BLaER1 treated with 17β-estradiol and CSF1 and Interleukin-3, amounts not matched to agents 10 nM and 100 nM (cell line): ENCODE measurements at regions not wholly inside any gene's neighbourhood (a gene's known extent, or its start where the extent isn't known, plus 50 kb on each side); places are given as distances from the start of the nearest gene placed in this dataset.
A peak's percentile ranks its signal among the peaks of the same experiment; 100 is the strongest.

ENCODE experiments used
- H3K27ac ChIP-seq, 11 experiments: shearing (Covaris generic); formaldehyde crosslinking; 2 replicates each; pipeline ENCODE4 v1.8.1; 2022
- H3K27me3 ChIP-seq, 11 experiments: shearing (Covaris generic); formaldehyde crosslinking; 2 replicates each; pipeline ENCODE4 v1.8.1; 2022
- H3K36me3 ChIP-seq, 11 experiments: shearing (Covaris generic); formaldehyde crosslinking; 2 replicates each; pipeline ENCODE4 v1.8.1; 2022
- H3K4me1 ChIP-seq, 10 experiments: shearing (Covaris generic); formaldehyde crosslinking; 2 replicates each; pipeline ENCODE4 v1.8.1; 2022
- H3K4me2 ChIP-seq, 11 experiments: shearing (Covaris generic); formaldehyde crosslinking; 2 replicates each; pipeline ENCODE4 v1.8.1; 2022
- H3K4me3 ChIP-seq, 10 experiments: shearing (Covaris generic); formaldehyde crosslinking; 2 replicates each; pipeline ENCODE4 v1.8.1; 2022
- H3K9ac ChIP-seq, 11 experiments: shearing (Covaris generic); formaldehyde crosslinking; 2 replicates each; pipeline ENCODE4 v1.8.1; 2022
- H3K9me3 ChIP-seq, 11 experiments: shearing (Covaris generic); formaldehyde crosslinking; replicated peaks in 1 of 11; 2 replicates each; pipeline ENCODE4 v1.8.1; 2022
- H4K20me1 ChIP-seq, 11 experiments: shearing (Covaris generic); formaldehyde crosslinking; 2 replicates each; pipeline ENCODE4 v1.8.1; 2022
- Cebpa-rat ChIP-seq, 11 experiments: shearing (Covaris generic); IDR thresholded peaks; 2 replicates each; pipeline ENCODE4 v1.8.1; 2022

GRCh38 chr15:70200511-70201424, 103.1 kb upstream of the TLE3 start:
- no peak overlapping the region for H3K4me3 ChIP-seq
- H3K4me1 ChIP-seq, result peaks cover 15 to 38% (median 36%) of the 10 kb centered on the region in 10 experiments; a peak in 19 of 20 replicates
- no peak overlapping the region for H3K4me2 ChIP-seq
- H3K9ac ChIP-seq, result no peak overlapping the region
- no peaks in the 10 kb centered on the region for H3K9me3 ChIP-seq
- peaks cover 0 to 34% (median 8%) of the 10 kb centered on the region in 11 experiments; a peak in 12 of 22 replicates for H4K20me1 ChIP-seq
- no peak for TF ChIP-seq Cebpa-rat (IDR thresholded peaks at IDR 0.05)
- H3K27me3 ChIP-seq, result peaks cover 16 to 53% (median 40%) of the 10 kb centered on the region in 11 experiments
- no peaks in the 10 kb centered on the region for H3K36me3 ChIP-seq
- H3K27ac ChIP-seq, result no peak overlapping the region

DNA sequence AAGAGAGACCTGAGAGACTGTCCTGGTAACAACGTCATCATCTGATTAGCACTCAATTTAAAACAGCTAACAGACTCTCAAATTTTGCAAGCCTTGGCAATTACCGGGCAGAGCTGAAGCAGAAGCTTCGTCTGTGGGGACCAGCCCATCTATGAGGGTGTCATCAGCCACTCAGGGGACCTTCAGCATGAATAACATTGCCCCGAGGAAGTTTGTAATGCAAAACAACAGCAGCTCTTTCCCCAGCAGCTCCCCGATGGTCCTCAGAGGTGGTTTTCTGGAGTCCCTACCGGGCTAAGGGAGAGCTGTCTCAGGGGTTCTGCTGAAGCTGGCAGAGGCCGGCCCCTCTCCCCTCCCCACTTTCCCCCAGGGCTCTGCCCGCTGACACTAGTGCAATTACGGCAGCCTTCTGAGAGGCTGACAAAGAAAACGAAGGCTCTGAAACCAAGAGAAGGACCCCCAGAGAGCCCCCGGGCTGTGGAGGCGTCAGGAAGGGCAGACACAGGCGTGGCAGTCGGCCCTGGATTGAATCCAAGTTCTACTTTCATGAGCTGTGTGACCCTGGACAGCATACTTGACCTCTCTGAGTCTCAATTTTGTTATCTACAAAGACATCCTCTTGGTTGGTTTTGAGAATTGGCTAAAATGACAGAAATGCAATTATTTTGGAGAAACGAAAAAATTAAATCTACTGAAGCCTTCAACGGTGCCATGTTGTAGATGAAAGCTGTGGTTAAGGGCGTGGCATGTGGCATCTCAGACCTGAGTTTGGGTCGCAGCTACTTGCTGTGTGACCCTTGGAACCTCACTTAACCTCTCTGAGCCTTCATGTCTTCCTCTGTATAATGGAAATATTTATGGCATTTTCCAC, 102.1 kb upstream of the TLE3 start:
- no peaks in the 10 kb centered on the region for H3K9me3 ChIP-seq
- peaks cover 20 to 59% (median 48%) of the 10 kb centered on the region in 11 experiments for H3K27me3 ChIP-seq
- TF ChIP-seq Cebpa-rat (IDR thresholded peaks at IDR 0.05), result no peak
- H3K4me1 ChIP-seq, result peaks cover 20 to 41% (median 37%) of the 10 kb centered on the region in 10 experiments; a peak in 19 of 20 replicates
- H3K36me3 ChIP-seq, result no peaks in the 10 kb centered on the region
- H3K27ac ChIP-seq, result no peak overlapping the region
- peaks cover 0 to 39% (median 10%) of the 10 kb centered on the region in 11 experiments; a peak in 12 of 22 replicates for H4K20me1 ChIP-seq
- H3K4me2 ChIP-seq, result peak overlapping the region in 10 of 11 experiments; percentile 2 to 85 (median 70); a peak in 16 of 22 replicates
- H3K4me3 ChIP-seq, result no peak overlapping the region
- H3K9ac ChIP-seq, result no peak overlapping the region

GRCh38 chr15:70199124-70199482, 101.4 kb upstream of the TLE3 start:
- no peak overlapping the region for H3K4me3 ChIP-seq
- no peaks in the 10 kb centered on the region for H3K36me3 ChIP-seq
- H3K9ac ChIP-seq, result no peak overlapping the region
- peaks cover 0 to 39% (median 10%) of the 10 kb centered on the region in 11 experiments; a peak in 12 of 22 replicates for H4K20me1 ChIP-seq
- H3K9me3 ChIP-seq, result no peaks in the 10 kb centered on the region
- peak overlapping the region; percentile 2 to 85 (median 73); a peak in 19 of 22 replicates for H3K4me2 ChIP-seq
- H3K27me3 ChIP-seq, result peaks cover 25 to 65% (median 50%) of the 10 kb centered on the region in 11 experiments
- no peak for TF ChIP-seq Cebpa-rat (IDR thresholded peaks at IDR 0.05)
- no peak overlapping the region for H3K27ac ChIP-seq
- H3K4me1 ChIP-seq, result peaks cover 20 to 41% (median 37%) of the 10 kb centered on the region in 10 experiments; a peak in 19 of 20 replicates

DNA sequence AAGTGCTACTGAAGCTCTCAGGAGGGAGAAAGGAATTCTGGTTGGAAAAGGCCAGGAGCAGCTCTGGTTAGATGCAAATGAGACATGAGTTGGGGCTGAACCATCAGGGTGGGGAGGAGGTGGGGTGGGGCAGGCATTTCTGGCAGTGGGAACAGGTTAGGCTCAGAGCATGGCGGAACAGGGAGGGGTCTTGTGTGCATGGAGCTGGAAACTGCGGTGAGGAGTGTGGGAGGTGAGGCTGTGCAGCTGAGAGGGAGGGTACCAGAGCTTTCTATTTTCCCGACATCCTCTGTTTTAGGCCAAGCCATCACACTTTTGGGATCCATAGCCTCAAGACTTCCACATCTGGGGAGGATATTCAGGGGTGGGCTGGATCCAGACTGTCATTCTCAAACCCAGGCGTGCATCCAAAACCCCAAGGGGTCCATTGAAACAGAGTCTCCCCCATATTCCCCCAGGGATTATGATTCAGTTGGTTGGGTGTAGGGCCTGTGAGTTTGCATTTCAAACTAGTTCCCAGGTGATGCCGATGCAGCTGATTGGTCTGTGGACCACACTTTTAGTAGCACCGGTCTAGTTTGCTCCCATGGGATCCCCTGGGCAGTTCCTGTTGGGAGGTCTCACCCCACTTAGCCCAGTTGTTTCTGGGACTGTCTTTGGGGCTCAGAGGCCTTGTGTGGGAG, 100.9 kb upstream of the TLE3 start:
- Histone ChIP-seq H4K20me1 (peaks cover 0 to 39% (median 10%) of the 10 kb centered on the region in 11 experiments; a peak in 12 of 22 replicates), H3K4me1 (peaks cover 20 to 41% (median 37%) of the 10 kb centered on the region in 10 experiments; a peak in 19 of 20 replicates), H3K27ac (no peak overlapping the region; a peak in 1 of 22 replicates), H3K4me3 (no peak overlapping the region), H3K4me2 (peak overlapping the region; percentile 2 to 85 (median 73); a peak in 18 of 22 replicates), H3K27me3 (peaks cover 25 to 65% (median 50%) of the 10 kb centered on the region in 11 experiments), H3K9ac (no peak overlapping the region), H3K9me3 (no peaks in the 10 kb centered on the region), H3K36me3 (no peaks in the 10 kb centered on the region)
- no peak for TF ChIP-seq Cebpa-rat (IDR thresholded peaks at IDR 0.05)

GRCh38 chr15:70197945-70198361, 100.2 kb upstream of the TLE3 start:
- peaks cover 25 to 65% (median 50%) of the 10 kb centered on the region in 11 experiments for H3K27me3 ChIP-seq
- no peaks in the 10 kb centered on the region for H3K9me3 ChIP-seq
- H4K20me1 ChIP-seq, result peaks cover 0 to 39% (median 10%) of the 10 kb centered on the region in 11 experiments; a peak in 12 of 22 replicates
- TF ChIP-seq Cebpa-rat (IDR thresholded peaks at IDR 0.05), result peak in 4 of 11 experiments; percentile 33 to 57 (median 46); a peak in 4 of 22 replicates
- H3K36me3 ChIP-seq, result no peaks in the 10 kb centered on the region
- peak overlapping the region in 3 of 11 experiments; percentile 4 to 10 (median 7); a peak in 3 of 22 replicates for H3K27ac ChIP-seq
- no peak overlapping the region for H3K9ac ChIP-seq
- peaks cover 20 to 41% (median 37%) of the 10 kb centered on the region in 10 experiments; a peak in 19 of 20 replicates for H3K4me1 ChIP-seq
- no peak overlapping the region for H3K4me3 ChIP-seq
- H3K4me2 ChIP-seq, result peak overlapping the region in 9 of 11 experiments; percentile 37 to 85 (median 77); a peak in 18 of 22 replicates

DNA sequence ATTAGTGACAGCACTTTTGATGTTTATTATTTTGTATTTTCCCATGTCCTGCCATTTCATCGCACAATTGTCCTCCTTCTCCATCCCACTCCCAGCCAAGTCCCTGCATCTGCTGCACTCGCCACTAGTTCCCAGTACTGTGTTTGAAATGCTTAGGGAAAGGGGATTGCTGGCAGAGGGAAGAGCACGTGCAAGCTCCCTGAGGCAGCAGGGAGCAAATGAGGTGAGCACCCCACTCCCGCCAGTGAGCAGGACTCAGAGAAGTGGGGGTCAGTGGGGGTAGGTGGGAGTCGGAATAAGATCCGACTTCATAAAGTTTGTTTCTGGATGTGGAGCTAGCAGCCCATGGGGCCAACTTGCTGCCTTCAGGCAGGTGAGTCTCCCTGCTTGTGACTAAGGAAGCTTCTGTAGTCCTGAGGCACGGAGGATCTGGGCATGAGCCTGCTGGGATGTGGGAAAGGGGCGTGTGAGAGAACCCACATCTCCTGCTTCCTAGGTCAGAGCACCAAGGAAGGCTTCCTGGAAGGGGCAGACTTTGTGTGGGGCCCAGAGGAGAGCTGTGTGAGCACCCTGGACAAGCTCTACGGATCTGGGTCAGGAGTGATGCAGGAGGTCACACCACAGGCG, 99.7 kb upstream of the TLE3 start:
- H3K36me3 ChIP-seq, result no peaks in the 10 kb centered on the region
- peak overlapping the region in 9 of 11 experiments; percentile 37 to 85 (median 77); a peak in 18 of 22 replicates for H3K4me2 ChIP-seq
- H3K4me3 ChIP-seq, result no peak overlapping the region
- peaks cover 20 to 41% (median 37%) of the 10 kb centered on the region in 10 experiments; a peak in 19 of 20 replicates for H3K4me1 ChIP-seq
- H3K9me3 ChIP-seq, result no peaks in the 10 kb centered on the region
- H3K27me3 ChIP-seq, result peaks cover 25 to 65% (median 50%) of the 10 kb centered on the region in 11 experiments
- peaks cover 0 to 39% (median 10%) of the 10 kb centered on the region in 11 experiments; a peak in 12 of 22 replicates for H4K20me1 ChIP-seq
- no peak overlapping the region for H3K9ac ChIP-seq
- no peak for TF ChIP-seq Cebpa-rat (IDR thresholded peaks at IDR 0.05)
- H3K27ac ChIP-seq, result peak overlapping the region in 3 of 11 experiments; percentile 4 to 10 (median 7); a peak in 2 of 22 replicates

GRCh38 chr15:70196372-70197316, 98.9 kb upstream of the TLE3 start:
- peaks cover 20 to 41% (median 37%) of the 10 kb centered on the region in 10 experiments; a peak in 19 of 20 replicates for H3K4me1 ChIP-seq
- no peaks in the 10 kb centered on the region for H3K36me3 ChIP-seq
- peaks cover 0 to 39% (median 10%) of the 10 kb centered on the region in 11 experiments; a peak in 12 of 22 replicates for H4K20me1 ChIP-seq
- H3K4me2 ChIP-seq, result peak overlapping the region in 8 of 11 experiments; percentile 63 to 85 (median 78); a peak in 16 of 22 replicates
- peaks cover 25 to 65% (median 50%) of the 10 kb centered on the region in 11 experiments for H3K27me3 ChIP-seq
- no peak overlapping the region for H3K4me3 ChIP-seq
- H3K9me3 ChIP-seq, result no peaks in the 10 kb centered on the region
- H3K27ac ChIP-seq, result no peak overlapping the region
- H3K9ac ChIP-seq, result no peak overlapping the region
- no peak for TF ChIP-seq Cebpa-rat (IDR thresholded peaks at IDR 0.05)
